ENCODE measurements at regions not wholly inside any gene's neighbourhood (a gene's known extent, or its start where the extent isn't known, plus 50 kb on each side); places are given as distances from the start of the nearest gene placed in this dataset.
"Not testable (repeated sequence)": the region's sequence is repeated elsewhere in the genome, so short reads cannot be mapped to it uniquely, and the experiment has no call there.

GRCh38 chr4:27986476-27986875 is 1125.8 kb downstream of the STIM2 start:
- DNase-seq = no peak

- no peak for DNase-seq
These were observed 1141.1 kb downstream of the STIM2 start for GRCh38 chr4:28001698-28002097.

- DNase-seq = peak; percentile 4
These were observed 1143.9 kb downstream of the STIM2 start for GRCh38 chr4:28004520-28004919.

- DNase-seq = no peak
These were observed 1145.4 kb downstream of the STIM2 start for GRCh38 chr4:28006021-28006420.

- DNase-seq = no peak
These were observed 1147.1 kb downstream of the STIM2 start for GRCh38 chr4:28007693-28008092.

- DNase-seq = no peak
These were observed 1148.9 kb downstream of the STIM2 start for GRCh38 chr4:28009541-28009940.

- DNase-seq = peak; percentile 53
These were observed 1150.1 kb downstream of the STIM2 start for GRCh38 chr4:28010577-28011240.

GRCh38 chr4:28014469-28014868 is 1153.8 kb downstream of the STIM2 start:
- DNase-seq = no peak

- DNase-seq = no peak
These were observed 1155.4 kb downstream of the STIM2 start for GRCh38 chr4:28015996-28016395.

GRCh38 chr4:28038253-28038652 is 1177.6 kb downstream of the STIM2 start:
- DNase-seq = not testable (repeated sequence)

- DNase-seq = no peak
These were observed 1201.9 kb downstream of the STIM2 start for GRCh38 chr4:28062562-28062961.

- no peak for DNase-seq
These were observed 1213.4 kb downstream of the STIM2 start for GRCh38 chr4:28073860-28074555.

- peak; percentile 1 for DNase-seq
These were observed 1214.8 kb downstream of the STIM2 start for GRCh38 chr4:28075401-28075956.

- not testable (repeated sequence) for DNase-seq
These were observed 1216.6 kb downstream of the STIM2 start for GRCh38 chr4:28077203-28077602.

GRCh38 chr4:28082686-28083390 is 1222.2 kb downstream of the STIM2 start:
- DNase-seq = no peak

GRCh38 chr4:28092610-28093009 is 1232.0 kb downstream of the STIM2 start:
- no peak for DNase-seq

- DNase-seq = no peak
These were observed 1232.4 kb downstream of the STIM2 start for GRCh38 chr4:28093071-28093470.

- DNase-seq = no peak
These were observed 1240.9 kb downstream of the STIM2 start for GRCh38 chr4:28101583-28101982.

- no peak for DNase-seq
These were observed 1244.7 kb downstream of the STIM2 start for GRCh38 chr4:28105271-28105859.

GRCh38 chr4:28106155-28106554 is 1245.5 kb downstream of the STIM2 start:
- DNase-seq = no peak

GRCh38 chr4:28109801-28110200 is 1249.2 kb downstream of the STIM2 start:
- no peak for DNase-seq

GRCh38 chr4:28112691-28113335 is 1252.2 kb downstream of the STIM2 start:
- not testable (repeated sequence) for DNase-seq

- not testable (repeated sequence) for DNase-seq
These were observed 1252.9 kb downstream of the STIM2 start for GRCh38 chr4:28113586-28113985.
